Ammon's horn (tissue), 1 donor: ENCODE measurements at regions not wholly inside any gene's neighbourhood (a gene's known extent, or its start where the extent isn't known, plus 50 kb on each side); places are given as distances from the start of the nearest gene placed in this dataset.

Experiments
- DNase-seq: peaks from one replicate; pipeline ENCODE4 v3.0.0-alpha.2; 2016; ENCODE audit warnings: low spot score

- DNase-seq = no peak
Observed at GRCh38 chr5:158162026-158162425, 303.1 kb upstream of the CLINT1 start.

GRCh38 chr5:158159621-158160020 lies 300.7 kb upstream of the CLINT1 start:
- DNase-seq = no peak

- DNase-seq = no peak
Observed at GRCh38 chr5:158155811-158156505, 297.0 kb upstream of the CLINT1 start.

- no peak for DNase-seq
Observed at GRCh38 chr5:158155067-158155466, 296.1 kb upstream of the CLINT1 start.

- no peak for DNase-seq
Observed at GRCh38 chr5:158154226-158155005, 295.5 kb upstream of the CLINT1 start.

GRCh38 chr5:158153508-158153907 lies 294.6 kb upstream of the CLINT1 start:
- no peak for DNase-seq

GRCh38 chr5:158152136-158152535 lies 293.2 kb upstream of the CLINT1 start:
- no peak for DNase-seq

GRCh38 chr5:158147227-158147626 lies 288.3 kb upstream of the CLINT1 start:
- DNase-seq = no peak

- no peak for DNase-seq
Observed at GRCh38 chr5:158145827-158146226, 286.9 kb upstream of the CLINT1 start.

- no peak for DNase-seq
Observed at GRCh38 chr5:158143081-158143480, 284.1 kb upstream of the CLINT1 start.

- DNase-seq = no peak
Observed at GRCh38 chr5:158142156-158142555, 283.2 kb upstream of the CLINT1 start.

GRCh38 chr5:158140120-158140731 lies 281.3 kb upstream of the CLINT1 start:
- DNase-seq = no peak

- no peak for DNase-seq
Observed at GRCh38 chr5:158139161-158139560, 280.2 kb upstream of the CLINT1 start.

GRCh38 chr5:158135682-158136179 lies 276.8 kb upstream of the CLINT1 start:
- DNase-seq = no peak

GRCh38 chr5:158133369-158133768 lies 274.4 kb upstream of the CLINT1 start:
- no peak for DNase-seq

- DNase-seq = no peak
Observed at GRCh38 chr5:158127536-158127935, 268.6 kb upstream of the CLINT1 start.

GRCh38 chr5:158126442-158127405 lies 267.8 kb upstream of the CLINT1 start:
- no peak for DNase-seq

- no peak for DNase-seq
Observed at GRCh38 chr5:158124606-158125316, 265.8 kb upstream of the CLINT1 start.

GRCh38 chr5:158123595-158123994 lies 264.6 kb upstream of the CLINT1 start:
- DNase-seq = no peak

- DNase-seq = no peak
Observed at GRCh38 chr5:158121678-158122077, 262.7 kb upstream of the CLINT1 start.

GRCh38 chr5:158120760-158121159 lies 261.8 kb upstream of the CLINT1 start:
- no peak for DNase-seq
